A673 (cell line): ENCODE measurements at regions not wholly inside any gene's neighbourhood (a gene's known extent, or its start where the extent isn't known, plus 50 kb on each side); places are given as distances from the start of the nearest gene placed in this dataset.

ENCODE experiments used
- BruUV-seq: library from RNA; stranded (reverse); fragments of 400-500 nt; replicated peaks from 2 replicates; lab custom pipeline; 2021; lab: Mats Ljungman, UMichigan
- CTCF ChIA-PET: fragments of 300-600 bp; sonication (Branson Sonifier 250); formaldehyde crosslinking; loops from one replicate; lab custom pipeline; 2022; ENCODE audit warnings: antibody characterized with exemption; lab: Charles Lee
- POLR2A ChIA-PET: fragments of 300-600 bp; sonication (Branson Sonifier 250); formaldehyde crosslinking; loops from one replicate; lab custom pipeline; 2022; ENCODE audit warnings: antibody characterized with exemption; ENCODE audit not compliant: low non-redundant PET; lab: Charles Lee
- DNase-seq: peaks from one replicate; pipeline ENCODE4 v3.0.0-alpha.2; 2015; ENCODE audit warnings: low spot score
- H3K27ac ChIP-seq: fragments of 200-600 bp; sonication (generic); 2 replicates; pipeline ENCODE4 v1.5.1; 2016; ENCODE audit warnings: mixed run types, low read depth, mild to moderate bottlenecking, mixed read lengths, antibody characterized with exemption, low read length; ENCODE audit not compliant: poor library complexity, severe bottlenecking
- H3K27me3 ChIP-seq: fragments of 200-600 bp; sonication (generic); replicated peaks from 2 replicates; pipeline ENCODE4 v1.6.1; 2017; ENCODE audit warnings: mixed run types, low read depth, mild to moderate bottlenecking, mixed read lengths, antibody characterized with exemption, low read length; ENCODE audit not compliant: insufficient read depth, poor library complexity
- H3K36me3 ChIP-seq: fragments of 200-600 bp; sonication (generic); 2 replicates; pipeline ENCODE4 v1.6.1; 2016; ENCODE audit warnings: mixed run types, mild to moderate bottlenecking, mixed read lengths, antibody characterized with exemption, low read length; ENCODE audit not compliant: insufficient read depth, poor library complexity, severe bottlenecking
- H3K4me1 ChIP-seq: fragments of 200-600 bp; sonication (generic); 2 replicates; pipeline ENCODE4 v1.6.1; 2017; ENCODE audit warnings: mixed run types, mild to moderate bottlenecking, mixed read lengths, antibody characterized with exemption, low read length; ENCODE audit not compliant: insufficient read depth, poor library complexity, severe bottlenecking
- H3K4me3 ChIP-seq: fragments of 200-600 bp; sonication (generic); 2 replicates; pipeline ENCODE4 v1.5.1; 2016; ENCODE audit warnings: low read depth, mixed run types, mild to moderate bottlenecking, mixed read lengths, low read length; ENCODE audit not compliant: poor library complexity, severe bottlenecking
- H3K9me3 ChIP-seq: fragments of 200-600 bp; sonication (generic); 2 replicates; pipeline ENCODE4 v1.6.1; 2016; ENCODE audit warnings: mixed run types, low read depth, mild to moderate bottlenecking, mixed read lengths, antibody characterized with exemption, low read length; ENCODE audit not compliant: poor library complexity, severe bottlenecking
- EZH2 ChIP-seq: fragments of 200-600 bp; sonication (generic); IDR thresholded peaks from 2 replicates; pipeline ENCODE4 v1.6.1; 2017; ENCODE audit warnings: borderline replicate concordance, low read depth, mild to moderate bottlenecking, mixed read lengths, antibody characterized with exemption, low read length; ENCODE audit not compliant: poor library complexity, severe bottlenecking
- intact Hi-C: fragments of 100-400 bp; cut with micrococcal nuclease; formaldehyde crosslinking; loops from one replicate; pipeline ENCODE4 v1.10.0; 2022; ENCODE audit not compliant: unreplicated experiment
- TF ChIP-seq, protein P1 (sequence below): fragments of 300-800, 200-600 bp; sonication (generic); conservative IDR thresholded peaks from 2 replicates; pipeline ENCODE4 v1.5.1; 2017; ENCODE audit warnings: low read depth, mild to moderate bottlenecking, antibody characterized with exemption, low read length, moderate library complexity, mixed read lengths

GRCh38 chr18:26642440-26643348, 94.3 kb upstream of the KCTD1 start:
- no peak overlapping the region for H3K4me3 ChIP-seq
- DNase-seq, result no peak
- H3K9me3 ChIP-seq, result no peaks in the 10 kb centered on the region
- no peaks in the 10 kb centered on the region for H3K36me3 ChIP-seq
- BruUV-seq, result no TSS peak
- intact Hi-C loops, result no loop called here
- ChIA-PET CTCF (no interaction called here), POLR2A (no interaction called here)
- TF ChIP-seq EZH2, result no peak
- peaks cover 31% of the 10 kb centered on the region for H3K27me3 ChIP-seq
- H3K4me1 ChIP-seq, result no peaks in the 10 kb centered on the region
- no peak overlapping the region for H3K27ac ChIP-seq

DNA sequence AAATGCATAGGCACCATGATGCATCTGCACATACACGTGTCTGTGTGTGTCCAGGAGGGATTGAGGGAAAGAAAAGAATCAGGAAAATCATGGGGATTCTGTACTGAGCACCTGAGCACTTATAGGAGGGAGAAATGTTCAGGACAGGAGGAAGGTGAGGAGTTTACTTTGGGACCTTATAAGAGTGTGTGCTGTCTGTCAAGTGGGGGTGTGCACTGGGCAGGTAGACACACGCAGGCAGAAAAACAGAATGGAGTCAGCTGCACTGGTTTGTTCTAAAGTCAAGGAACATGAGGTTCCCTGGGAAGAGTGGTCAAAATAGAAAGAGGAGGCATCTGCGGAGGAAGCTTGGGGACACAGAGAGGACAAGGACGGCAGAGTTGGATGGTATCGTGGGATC, 92.2 kb upstream of the KCTD1 start:
- POLR2A ChIA-PET, result no interaction called here
- Histone ChIP-seq H3K27me3 (peaks cover 41% of the 10 kb centered on the region), H3K27ac (no peak overlapping the region), H3K4me3 (no peak overlapping the region), H3K36me3 (no peaks in the 10 kb centered on the region), H3K4me1 (no peaks in the 10 kb centered on the region), H3K9me3 (no peaks in the 10 kb centered on the region)
- CTCF ChIA-PET, result no interaction called here
- TF ChIP-seq, protein P1, sequence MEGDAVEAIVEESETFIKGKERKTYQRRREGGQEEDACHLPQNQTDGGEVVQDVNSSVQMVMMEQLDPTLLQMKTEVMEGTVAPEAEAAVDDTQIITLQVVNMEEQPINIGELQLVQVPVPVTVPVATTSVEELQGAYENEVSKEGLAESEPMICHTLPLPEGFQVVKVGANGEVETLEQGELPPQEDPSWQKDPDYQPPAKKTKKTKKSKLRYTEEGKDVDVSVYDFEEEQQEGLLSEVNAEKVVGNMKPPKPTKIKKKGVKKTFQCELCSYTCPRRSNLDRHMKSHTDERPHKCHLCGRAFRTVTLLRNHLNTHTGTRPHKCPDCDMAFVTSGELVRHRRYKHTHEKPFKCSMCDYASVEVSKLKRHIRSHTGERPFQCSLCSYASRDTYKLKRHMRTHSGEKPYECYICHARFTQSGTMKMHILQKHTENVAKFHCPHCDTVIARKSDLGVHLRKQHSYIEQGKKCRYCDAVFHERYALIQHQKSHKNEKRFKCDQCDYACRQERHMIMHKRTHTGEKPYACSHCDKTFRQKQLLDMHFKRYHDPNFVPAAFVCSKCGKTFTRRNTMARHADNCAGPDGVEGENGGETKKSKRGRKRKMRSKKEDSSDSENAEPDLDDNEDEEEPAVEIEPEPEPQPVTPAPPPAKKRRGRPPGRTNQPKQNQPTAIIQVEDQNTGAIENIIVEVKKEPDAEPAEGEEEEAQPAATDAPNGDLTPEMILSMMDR, result no peak
- no peak for TF ChIP-seq EZH2
- BruUV-seq, result no TSS peak
- no peak for DNase-seq
- intact Hi-C loops, result no loop called here

DNA sequence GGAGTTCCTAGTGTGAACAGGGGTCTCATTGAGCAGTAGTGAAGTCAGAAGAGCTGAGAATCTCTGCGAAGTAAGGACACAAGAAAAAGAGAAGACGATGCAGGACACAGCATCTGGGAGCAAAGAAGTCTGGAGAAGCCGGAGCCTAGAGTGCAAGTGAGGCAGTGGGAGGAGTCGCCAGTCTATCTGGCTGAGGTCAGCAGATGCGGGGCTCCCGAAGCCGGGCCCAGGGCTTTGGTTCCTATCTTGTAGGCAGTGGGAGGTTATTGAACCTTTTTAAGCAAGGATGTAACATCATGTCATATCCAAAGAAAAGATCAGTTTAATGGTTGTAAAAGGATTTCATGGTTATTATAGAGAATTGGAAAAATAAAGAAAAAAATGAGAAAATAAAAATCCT, 90.8 kb upstream of the KCTD1 start:
- TF ChIP-seq, protein P1, result no peak
- TF ChIP-seq EZH2, result no peak
- BruUV-seq, result no TSS peak
- peaks cover 54% of the 10 kb centered on the region for H3K27me3 ChIP-seq
- H3K27ac ChIP-seq, result no peak overlapping the region
- no peaks in the 10 kb centered on the region for H3K4me1 ChIP-seq
- ChIA-PET CTCF (no interaction called here), POLR2A (no interaction called here)
- no peaks in the 10 kb centered on the region for H3K36me3 ChIP-seq
- no peaks in the 10 kb centered on the region for H3K9me3 ChIP-seq
- DNase-seq, result no peak
- intact Hi-C loops, result no loop called here
- H3K4me3 ChIP-seq, result no peak overlapping the region
